RWPE1 (cell line): ENCODE measurements at regions not wholly inside any gene's neighbourhood (a gene's known extent, or its start where the extent isn't known, plus 50 kb on each side); places are given as distances from the start of the nearest gene placed in this dataset.

Experiments used
- CTCF ChIA-PET: fragments of 350-600 bp; sonication (Branson Sonifier 250); formaldehyde crosslinking; extraction: SDS; loops from one replicate; lab custom pipeline; 2021; lab: Yijun Ruan, JAX
- POLR2A ChIA-PET: fragments of 400-600 bp; formaldehyde crosslinking; extraction: SDS; loops from one replicate; lab custom pipeline; 2020; ENCODE audit warnings: antibody characterized with exemption; ENCODE audit not compliant: low non-redundant PET; lab: Yijun Ruan, JAX
- DNase-seq: peaks from one replicate; pipeline ENCODE4 v3.0.0; 2012; ENCODE audit warnings: low spot score
- H3K27ac ChIP-seq: fragments of 450-650 bp; 2 replicates; pipeline ENCODE4 v1.5.1; 2017
- CTCF ChIP-seq: fragments of 450-650 bp; conservative IDR thresholded peaks from 2 replicates; pipeline ENCODE4 v1.5.1; 2017; ENCODE audit warnings: low read depth, mild to moderate bottlenecking

GRCh38 chr12:105852951-105853350 lies 285.8 kb downstream of the NUAK1 start:
- TF ChIP-seq CTCF: no peak
- no peak overlapping the region for H3K27ac ChIP-seq
- CTCF ChIA-PET: no interaction called here
- DNase-seq: no peak
- POLR2A ChIA-PET: no interaction called here

GRCh38 chr12:105854071-105854470 lies 284.7 kb downstream of the NUAK1 start:
- no peak overlapping the region for H3K27ac ChIP-seq
- no peak for DNase-seq
- no peak for TF ChIP-seq CTCF
- ChIA-PET POLR2A (no interaction called here), CTCF (interaction anchor here (0.6 kb wide), 2 partner anchors 150 to 1338 kb away, joined by 3 read pairs; no protein-coding TSS in a partner anchor)

- ChIA-PET CTCF (no interaction called here), POLR2A (no interaction called here)
Observed at GRCh38 chr12:105855361-105856047, 283.2 kb downstream of the NUAK1 start.

GRCh38 chr12:105856048-105856405 lies 282.7 kb downstream of the NUAK1 start:
- no peak for DNase-seq
- ChIA-PET CTCF (no interaction called here), POLR2A (no interaction called here)
- H3K27ac ChIP-seq: no peak overlapping the region
- TF ChIP-seq CTCF: no peak

More at GRCh38 chr12:105855361-105856047, 283.2 kb downstream of the NUAK1 start:
- TF ChIP-seq CTCF: no peak
- no peak overlapping the region for H3K27ac ChIP-seq
- no peak for DNase-seq

- no peak for TF ChIP-seq CTCF
- CTCF ChIA-PET: no interaction called here
- no peak overlapping the region for H3K27ac ChIP-seq
- POLR2A ChIA-PET: no interaction called here
- no peak for DNase-seq
Observed at GRCh38 chr12:105858981-105859710, 279.6 kb downstream of the NUAK1 start.

- DNase-seq: no peak
- H3K27ac ChIP-seq: no peak overlapping the region
Observed at GRCh38 chr12:105860561-105861207, 278.1 kb downstream of the NUAK1 start.

More at GRCh38 chr12:105860561-105861207, 278.1 kb downstream of the NUAK1 start:
- ChIA-PET POLR2A (no interaction called here), CTCF (interaction anchor here (0.7 kb wide), 1 partner anchor 71 kb away, joined by 3 read pairs; no protein-coding TSS in a partner anchor)
- no peak for TF ChIP-seq CTCF
